GM12878 (cell line): ENCODE measurements at regions not wholly inside any gene's neighbourhood (a gene's known extent, or its start where the extent isn't known, plus 50 kb on each side); places are given as distances from the start of the nearest gene placed in this dataset.

ENCODE experiments used
- ATAC-seq: fragments of 200-7000 bp; cut with Tn5 transposase; 3 replicates; pipeline ENCODE4 v1.9.1; 2020; ENCODE audit warnings: mild to moderate bottlenecking, moderate library complexity
- BruUV-seq: library from RNA; stranded (reverse); fragments of 400-500 nt; replicated peaks from 2 replicates; lab custom pipeline; 2021; lab: Mats Ljungman, UMichigan
- CTCF ChIA-PET: fragments of 300-600 bp; sonication (Branson Sonifier 250); formaldehyde crosslinking; extraction: SDS; loops from one replicate; lab custom pipeline; 2021; ENCODE audit warnings: inconsistent platforms; lab: Yijun Ruan, JAX
- POLR2A ChIA-PET: fragments of 350-600 bp; formaldehyde crosslinking; extraction: SDS; loops from one replicate; lab custom pipeline; 2021; ENCODE audit warnings: inconsistent platforms; lab: Charles Lee
- RAD21 ChIA-PET: fragments of 300-600 bp; sonication (Branson Sonifier 250); formaldehyde crosslinking; loops from one replicate; lab custom pipeline; 2023; ENCODE audit warnings: antibody characterized with exemption; ENCODE audit not compliant: unreplicated experiment; lab: Charles Lee
- SMC1A ChIA-PET: fragments of 300-600 bp; sonication (Branson Sonifier 250); formaldehyde crosslinking; loops from one replicate; lab custom pipeline; 2023; ENCODE audit not compliant: unreplicated experiment, uncharacterized antibody; lab: Charles Lee
- DNase-seq: peaks from one replicate; pipeline ENCODE4 v3.0.0-alpha.2; 2011; ENCODE audit warnings: low read depth, low spot score
- FAIRE-seq: peaks from 3 replicates; lab custom pipeline; 2011; peaks lifted over from hg19 to GRCh38; lab: Jason Lieb, UNC
- H2AFZ ChIP-seq: 2 replicates; pipeline ENCODE4 v1.6.0; 2011; ENCODE audit warnings: low read depth, low read length, control low read depth; ENCODE audit not compliant: control insufficient read depth
- H3K27ac ChIP-seq: 2 replicates; pipeline ENCODE4 v1.5.1; 2011; ENCODE audit warnings: control low read depth; ENCODE audit not compliant: control insufficient read depth, insufficient read depth
- H3K27me3 ChIP-seq, 2 experiments: replicated peaks in 1 of 2; 2 replicates each; pipeline versions ENCODE4 v1.6.0 to v1.6.1; 2011; ENCODE audit warnings: low read length in 1 of 2; ENCODE audit not compliant: control insufficient read depth in 2 of 2, insufficient read depth in 2 of 2
- H3K36me3 ChIP-seq, 2 experiments: 2 replicates each; pipeline ENCODE4 v1.5.1; 2011; ENCODE audit warnings: low read length in 1 of 2; ENCODE audit not compliant: control insufficient read depth in 2 of 2, insufficient read depth in 2 of 2
- H3K4me1 ChIP-seq: 2 replicates; pipeline ENCODE4 v1.6.1; 2011; ENCODE audit warnings: mild to moderate bottlenecking, low read length, moderate library complexity, mixed read lengths; ENCODE audit not compliant: control insufficient read depth, insufficient read depth
- H3K4me2 ChIP-seq: 2 replicates; pipeline ENCODE4 v1.6.0; 2011; ENCODE audit warnings: control low read depth; ENCODE audit not compliant: control insufficient read depth, insufficient read depth
- H3K4me3 ChIP-seq: fragments of 200-600 bp; sonication (generic); 2 replicates; pipeline ENCODE4 v1.5.1; 2016
- H3K79me2 ChIP-seq: 2 replicates; pipeline ENCODE4 v1.6.0; 2011; ENCODE audit warnings: low read length; ENCODE audit not compliant: control insufficient read depth, insufficient read depth
- H3K9ac ChIP-seq: 2 replicates; pipeline ENCODE4 v1.8.0; 2011; ENCODE audit warnings: low read length, control low read depth, mixed read lengths; ENCODE audit not compliant: control insufficient read depth, insufficient read depth
- H3K9me3 ChIP-seq: replicated peaks from 3 replicates; pipeline ENCODE4 v1.5.1; 2011; ENCODE audit warnings: mild to moderate bottlenecking, low read length; ENCODE audit not compliant: control insufficient read depth, insufficient read depth
- H4K20me1 ChIP-seq: 2 replicates; pipeline ENCODE4 v1.6.0; 2011; ENCODE audit not compliant: control insufficient read depth, insufficient read depth
- ASH2L ChIP-seq: fragments of 300-600, 200-600 bp; sonication (generic); IDR thresholded peaks from 2 replicates; pipeline ENCODE4 v1.6.1; 2017; ENCODE audit warnings: low read depth, mild to moderate bottlenecking, borderline replicate concordance
- BMI1 ChIP-seq: fragments of 450-650 bp; IDR thresholded peaks from 2 replicates; pipeline ENCODE4 v1.6.1; 2016; ENCODE audit warnings: mild to moderate bottlenecking, moderate library complexity, borderline replicate concordance
- E2F4 ChIP-seq: IDR thresholded peaks from 2 replicates; pipeline ENCODE4 v1.6.1; 2012; ENCODE audit warnings: low read depth, low read length, improper control_type of control experiment
- ESRRA ChIP-seq: IDR thresholded peaks from 2 replicates; pipeline ENCODE4 v1.6.1; 2012; ENCODE audit warnings: mild to moderate bottlenecking, low read length, improper control_type of control experiment
- ETV6 ChIP-seq, 2 experiments: fragments of 450-650 bp in 1 of 2; IDR thresholded peaks in 1 of 2; conservative IDR thresholded peaks in 1 of 2; 2 replicates each; pipeline ENCODE4 v1.6.1; 2014; ENCODE audit warnings: antibody characterized with exemption in 1 of 2, borderline replicate concordance in 1 of 2, low read depth in 1 of 2, mild to moderate bottlenecking in 1 of 2, moderate library complexity in 1 of 2
- FOXM1 ChIP-seq: IDR thresholded peaks from 2 replicates; pipeline ENCODE4 v1.6.1; 2012; ENCODE audit warnings: low read depth, mild to moderate bottlenecking, inconsistent platforms, low read length, moderate library complexity
- HDGF ChIP-seq: fragments of 450-650 bp; IDR thresholded peaks from 2 replicates; pipeline ENCODE4 v1.6.1; 2016; ENCODE audit warnings: antibody characterized with exemption
- MEF2B ChIP-seq: fragments of 450-650 bp; IDR thresholded peaks from 2 replicates; pipeline ENCODE4 v1.6.1; 2018; ENCODE audit warnings: mild to moderate bottlenecking, moderate library complexity; ENCODE audit not compliant: partially characterized antibody, poor library complexity, severe bottlenecking
- MTA2 ChIP-seq: fragments of 450-650 bp; IDR thresholded peaks from 2 replicates; pipeline ENCODE4 v1.6.1; 2016; ENCODE audit warnings: low read depth, mild to moderate bottlenecking, moderate library complexity
- NFIC ChIP-seq: IDR thresholded peaks from 2 replicates; pipeline ENCODE4 v1.6.1; 2012; ENCODE audit warnings: low read depth, mild to moderate bottlenecking, inconsistent platforms, low read length, moderate library complexity
- NFYA ChIP-seq: IDR thresholded peaks from 2 replicates; pipeline ENCODE4 v1.6.1; 2011; ENCODE audit warnings: low read depth, mild to moderate bottlenecking, low read length, improper control_type of control experiment, borderline replicate concordance
- SP1 ChIP-seq: IDR thresholded peaks from one replicate; pipeline ENCODE4 v1.6.1; 2011; ENCODE audit warnings: low read depth, low read length
- SREBF2 ChIP-seq: IDR thresholded peaks from 2 replicates; pipeline ENCODE4 v1.6.1; 2012; ENCODE audit warnings: mild to moderate bottlenecking, low read length
- ZNF274 ChIP-seq: IDR thresholded peaks from one replicate; pipeline ENCODE4 v1.8.0; 2011; ENCODE audit not compliant: insufficient read length, insufficient read depth
- ZZZ3 ChIP-seq: IDR thresholded peaks from 2 replicates; pipeline ENCODE4 v1.6.1; 2011; ENCODE audit warnings: low read depth; ENCODE audit not compliant: control insufficient read depth, insufficient read length
- WGBS: methylation state at CpG from one replicate; pipeline ENCODE4 v1.1.6; 2016; ENCODE audit warnings: low lambda C conversion rate; ENCODE audit not compliant: insufficient replicate concordance, insufficient coverage; ENCODE audit errors: missing lambda C conversion rate; 5-methylcytosine and 5-hydroxymethylcytosine counted together
- in situ Hi-C: fragments of 300-500 bp; cut with MboI; formaldehyde crosslinking; loops from 9 replicates; pipeline ENCODE4 v1.14.3; 2018; ENCODE audit warnings: mixed read lengths
- intact Hi-C: fragments of 100-400 bp; cut with micrococcal nuclease; formaldehyde crosslinking; loops from one replicate; pipeline ENCODE4 v1.14.2; 2022; ENCODE audit not compliant: unreplicated experiment

GRCh38 chrX:7254144-7254543, 106.2 kb upstream of the PUDP start:
- ChIA-PET CTCF (interaction anchor here (0.6 kb wide), 1 partner anchor 11 kb away, joined by 3 read pairs; no protein-coding TSS in a partner anchor), RAD21 (interaction anchor here (0.7 to 1.1 kb wide), 3 partner anchors 28 to 107 kb away, joined by 3 to 5 read pairs (median 3); partner anchors contain the start of gene STS)

GRCh38 chrX:7253565-7253964, 105.6 kb upstream of the PUDP start:
- Histone ChIP-seq H3K36me3 (peaks cover 0 to 8% of the 10 kb centered on the region in 2 experiments; a peak in 3 of 4 replicates), H3K27me3 (no peaks in the 10 kb centered on the region)

More at GRCh38 chrX:7254144-7254543, 106.2 kb upstream of the PUDP start:
- no peak overlapping the region for H3K27ac ChIP-seq
- peaks cover 9% of the 10 kb centered on the region for H3K4me1 ChIP-seq
- H3K27me3 ChIP-seq = no peaks in the 10 kb centered on the region
- intact Hi-C loops = no loop called here
- no TSS peak for BruUV-seq
- peak; percentile 14; the same call in 1 of the 2 replicates for TF ChIP-seq MTA2
- peak; percentile 29 for TF ChIP-seq MEF2B
- TF ChIP-seq ETV6 (conservative IDR thresholded peaks at IDR 0.05 in 1 of 2, IDR thresholded peaks at IDR 0.05 in 1 of 2; ENCODE audit: borderline replicate concordance in 1 of 2, low read depth in 1 of 2) = no peak
- 37% methylated on average over 4 of the region's 4 CpGs for WGBS
- DNase-seq = no peak
- H2AFZ ChIP-seq = no peak overlapping the region
- ATAC-seq = no peak
- POLR2A ChIA-PET = interaction anchor here (0.7 kb wide), 1 partner anchor 67 kb away, joined by 5 read pairs; no protein-coding TSS in a partner anchor
- 0 out of 2 replicates have a peak overlapping the region, but pooled peaks have one; percentile 47 for H3K4me2 ChIP-seq
- no peak overlapping the region for H3K4me3 ChIP-seq
- in situ Hi-C loops = no loop called here
- H3K36me3 ChIP-seq = peaks cover 0 to 8% of the 10 kb centered on the region in 2 experiments; a peak in 3 of 4 replicates
- H4K20me1 ChIP-seq = no peaks in the 10 kb centered on the region
- peaks cover 4% of the 10 kb centered on the region; the same call in 1 of the 3 replicates for H3K9me3 ChIP-seq
- no peak overlapping the region for H3K9ac ChIP-seq
- FAIRE-seq = no peak
- no peaks in the 10 kb centered on the region for H3K79me2 ChIP-seq
- SMC1A ChIA-PET = interaction anchor here (1.5 kb wide), 1 partner anchor 63 kb away, joined by 3 read pairs; no protein-coding TSS in a partner anchor

More at GRCh38 chrX:7253565-7253964, 105.6 kb upstream of the PUDP start:
- DNase-seq = no peak
- FAIRE-seq = no peak
- in situ Hi-C loops (no loop called here), intact Hi-C loops (no loop called here)
- H3K27ac ChIP-seq = no peak overlapping the region
- no TSS peak for BruUV-seq
- H3K79me2 ChIP-seq = no peaks in the 10 kb centered on the region
- ChIA-PET RAD21 (interaction anchor here (1.1 kb wide), 1 partner anchor 107 kb away, joined by 5 read pairs; the partner anchor contains the start of gene STS), SMC1A (interaction anchor here (1.5 kb wide), 1 partner anchor 62 kb away, joined by 3 read pairs; no protein-coding TSS in a partner anchor), CTCF (interaction anchor here (0.6 kb wide), 1 partner anchor 20 kb away, joined by 3 read pairs; no protein-coding TSS in a partner anchor), POLR2A (no interaction called here)
- H3K4me1 ChIP-seq = peaks cover 9% of the 10 kb centered on the region
- H3K4me2 ChIP-seq = no peak overlapping the region
- H3K4me3 ChIP-seq = no peak overlapping the region
- peaks cover 4% of the 10 kb centered on the region; the same call in 1 of the 3 replicates for H3K9me3 ChIP-seq
- TF ChIP-seq FOXM1 = no peak
- TF ChIP-seq E2F4 = no peak
- no peak for TF ChIP-seq BMI1
- no peak for TF ChIP-seq HDGF
- no peak for TF ChIP-seq NFYA
- TF ChIP-seq SP1 = no peak
- no peak for TF ChIP-seq ZNF274
- TF ChIP-seq ZZZ3 = no peak
- TF ChIP-seq SREBF2 = no peak
- no peak for TF ChIP-seq ESRRA
- no peak for TF ChIP-seq NFIC
- no peak for TF ChIP-seq ETV6 (conservative IDR thresholded peaks at IDR 0.05 in 1 of 2, IDR thresholded peaks at IDR 0.05 in 1 of 2; ENCODE audit: borderline replicate concordance in 1 of 2, low read depth in 1 of 2)
- TF ChIP-seq ASH2L = no peak
- H2AFZ ChIP-seq = no peak overlapping the region
- no peak overlapping the region for H3K9ac ChIP-seq
- no peak for ATAC-seq
- WGBS = 94% methylated on average over 5 of the region's 5 CpGs
- no peaks in the 10 kb centered on the region for H4K20me1 ChIP-seq
